ENCODE measurements at regions not wholly inside any gene's neighbourhood (a gene's known extent, or its start where the extent isn't known, plus 50 kb on each side); places are given as distances from the start of the nearest gene placed in this dataset.

- no peak for TF ChIP-seq E2F8 (IDR thresholded peaks at IDR 0.05; ENCODE audit: low read depth, partially characterized antibody)
- no peak for TF ChIP-seq CEBPB (IDR thresholded peaks at IDR 0.05; ENCODE audit: borderline replicate concordance in 1 of 2, low read depth in 2 of 2, low read length in 2 of 2)
- TF ChIP-seq RAD21 (IDR thresholded peaks at IDR 0.05; ENCODE audit: insufficient read depth, low read depth, low read length), result no peak
- TF ChIP-seq EP300 (IDR thresholded peaks at IDR 0.05; ENCODE audit: borderline replicate concordance in 1 of 2, control insufficient read depth in 1 of 2, low read depth in 2 of 2, low read length in 2 of 2), result no peak
- TF ChIP-seq ATF7 (IDR thresholded peaks at IDR 0.05; ENCODE audit: low read depth), result no peak
- TF ChIP-seq KDM1A (IDR thresholded peaks at IDR 0.05; ENCODE audit: borderline replicate concordance), result no peak
- no peak for TF ChIP-seq EZH2 (IDR thresholded peaks at IDR 0.05; ENCODE audit: borderline replicate concordance, control insufficient read depth, low read depth, low read length)
- TF ChIP-seq BHLHE40 (IDR thresholded peaks at IDR 0.05; ENCODE audit: borderline replicate concordance in 1 of 2, low read depth in 2 of 2, low read length in 1 of 2), result no peak
- TF ChIP-seq JUND (IDR thresholded peaks at IDR 0.05; ENCODE audit: low read depth, low read length), result no peak
These were observed 52.7 kb upstream of the TET2 start for GRCh38 chr4:105093975-105094374.

All from GM12878 (cell line).